OCI-LY1 (cell line): ENCODE measurements at regions not wholly inside any gene's neighbourhood (a gene's known extent, or its start where the extent isn't known, plus 50 kb on each side); places are given as distances from the start of the nearest gene placed in this dataset.
"Not testable (repeated sequence)": the region's sequence is repeated elsewhere in the genome, so short reads cannot be mapped to it uniquely, and the experiment has no call there.

ENCODE experiments used
- H2AFZ ChIP-seq: fragments of 200-600 bp; sonication (generic), shearing (Covaris generic); 2 replicates; pipeline ENCODE4 v1.6.0; 2014; ENCODE audit warnings: antibody characterized with exemption, mild to moderate bottlenecking, low read length
- H3F3A ChIP-seq: fragments of 200-600 bp; sonication (generic), shearing (Covaris generic); 2 replicates; pipeline ENCODE4 v1.6.0; 2014; ENCODE audit warnings: mild to moderate bottlenecking, antibody characterized with exemption, low read length, moderate library complexity; ENCODE audit not compliant: insufficient read depth
- H3K27ac ChIP-seq: fragments of 200-600 bp; sonication (generic); 2 replicates; pipeline ENCODE4 v1.5.1; 2014; ENCODE audit warnings: low read length, mixed run types, mild to moderate bottlenecking, low read depth; ENCODE audit not compliant: poor library complexity, severe bottlenecking
- H3K27me3 ChIP-seq: fragments of 200-600 bp; sonication (generic); 2 replicates; pipeline ENCODE4 v1.6.0; 2014; ENCODE audit warnings: antibody characterized with exemption, mild to moderate bottlenecking, low read length, moderate library complexity; ENCODE audit not compliant: insufficient read depth
- H3K36me3 ChIP-seq: fragments of 200-600 bp; sonication (generic); 2 replicates; pipeline ENCODE4 v1.6.1; 2014; ENCODE audit warnings: mild to moderate bottlenecking, antibody characterized with exemption, low read length, moderate library complexity, mixed read lengths; ENCODE audit not compliant: insufficient read depth
- H3K4me1 ChIP-seq: fragments of 200-600 bp; sonication (generic); 2 replicates; pipeline ENCODE4 v1.5.1; 2014; ENCODE audit warnings: mild to moderate bottlenecking, low read length, moderate library complexity; ENCODE audit not compliant: insufficient read depth, severe bottlenecking
- H3K4me2 ChIP-seq: fragments of 200-600 bp; sonication (generic), shearing (Covaris generic); 2 replicates; pipeline ENCODE4 v1.6.1; 2014; ENCODE audit warnings: low read length
- H3K4me3 ChIP-seq: fragments of 200-600 bp; sonication (generic); 2 replicates; pipeline ENCODE4 v1.5.1; 2014; ENCODE audit warnings: low read length, low read depth, mild to moderate bottlenecking, mixed read lengths; ENCODE audit not compliant: poor library complexity, severe bottlenecking
- H3K79me2 ChIP-seq: fragments of 200-600 bp; shearing (Covaris generic); 2 replicates; pipeline ENCODE4 v1.6.1; 2016; ENCODE audit warnings: mixed run types, low read length, mixed read lengths; ENCODE audit not compliant: insufficient read depth
- H3K9ac ChIP-seq: fragments of 200-600 bp; sonication (generic), shearing (Covaris generic); 2 replicates; pipeline ENCODE4 v1.6.1; 2014; ENCODE audit warnings: mild to moderate bottlenecking, low read length, mixed read lengths
- H3K9me2 ChIP-seq: fragments of 200-600 bp; sonication (generic), shearing (Covaris generic); 2 replicates; pipeline ENCODE4 v1.6.1; 2014; ENCODE audit warnings: low read depth, mild to moderate bottlenecking, low read length, mixed read lengths
- H3K9me3 ChIP-seq: fragments of 200-600 bp; shearing (Covaris generic); 2 replicates; pipeline ENCODE4 v1.6.1; 2014; ENCODE audit warnings: low read length, mixed read lengths
- H4K20me1 ChIP-seq: fragments of 200-600 bp; sonication (generic), shearing (Covaris generic); 2 replicates; pipeline ENCODE4 v1.6.0; 2016; ENCODE audit warnings: mild to moderate bottlenecking, low read length; ENCODE audit not compliant: insufficient read depth
- CTCF ChIP-seq: fragments of 200-600 bp; sonication (generic), shearing (Covaris generic); IDR thresholded peaks from 2 replicates; pipeline ENCODE4 v1.5.1; 2017; ENCODE audit warnings: mild to moderate bottlenecking, antibody characterized with exemption, low read length, moderate library complexity, mixed read lengths
- EZH2 ChIP-seq: fragments of 200-600 bp; sonication (generic), shearing (Covaris generic); IDR thresholded peaks from 2 replicates; pipeline ENCODE4 v1.8.0; 2017; ENCODE audit warnings: borderline replicate concordance, mixed run types, mild to moderate bottlenecking, antibody characterized with exemption, low read length, moderate library complexity, mixed read lengths

GRCh38 chr6:27693766-27694546 lies 218.2 kb downstream of the OR2B2 start:
- H3K4me3 ChIP-seq: peak overlapping the region; percentile 93
- peak overlapping the region; percentile 85 for H3K27ac ChIP-seq
- no peaks in the 10 kb centered on the region for H3K9me3 ChIP-seq
- no peaks in the 10 kb centered on the region for H3K79me2 ChIP-seq
- H3K9ac ChIP-seq: peak overlapping the region; percentile 96
- H3K4me1 ChIP-seq: peaks cover 21% of the 10 kb centered on the region
- H3K36me3 ChIP-seq: no peaks in the 10 kb centered on the region; the same call in 1 of the 2 replicates
- H3K4me2 ChIP-seq: peak overlapping the region; percentile 88
- TF ChIP-seq EZH2 (no peak), CTCF (no peak)
- peak overlapping the region; percentile 99 for H2AFZ ChIP-seq
- no peaks in the 10 kb centered on the region for H3K27me3 ChIP-seq
- H3K9me2 ChIP-seq: no peaks in the 10 kb centered on the region
- H3F3A ChIP-seq: peaks cover 5% of the 10 kb centered on the region; the same call in 1 of the 2 replicates
- no peaks in the 10 kb centered on the region for H4K20me1 ChIP-seq

GRCh38 chr6:27692133-27692532 lies 219.2 kb upstream of the ZNF184 start:
- H3K4me3 ChIP-seq, H4K20me1 ChIP-seq, H3K27ac ChIP-seq, H3K9me2 ChIP-seq, H3K9ac ChIP-seq, H3K79me2 ChIP-seq, H3K36me3 ChIP-seq, H3F3A ChIP-seq, H3K4me2 ChIP-seq, H3K9me3 ChIP-seq, H3K27me3 ChIP-seq, H2AFZ ChIP-seq: not testable (repeated sequence)
- peaks cover 21% of the 10 kb centered on the region for H3K4me1 ChIP-seq

GRCh38 chr6:27688014-27688586 lies 215.2 kb upstream of the ZNF184 start:
- H3K27me3 ChIP-seq: no peaks in the 10 kb centered on the region
- TF ChIP-seq CTCF (no peak), EZH2 (no peak)
- H3K4me3 ChIP-seq: peak overlapping the region; percentile 67
- H3K36me3 ChIP-seq: no peaks in the 10 kb centered on the region
- H3K9me2 ChIP-seq: no peaks in the 10 kb centered on the region
- H3K4me1 ChIP-seq: peaks cover 2% of the 10 kb centered on the region
- peak overlapping the region; percentile 62 for H3K9ac ChIP-seq
- no peaks in the 10 kb centered on the region for H3F3A ChIP-seq
- H2AFZ ChIP-seq: no peak overlapping the region
- H3K4me2 ChIP-seq: peak overlapping the region; percentile 63
- no peaks in the 10 kb centered on the region for H3K9me3 ChIP-seq
- H3K27ac ChIP-seq: peak overlapping the region; percentile 39
- H4K20me1 ChIP-seq: no peaks in the 10 kb centered on the region
- H3K79me2 ChIP-seq: no peaks in the 10 kb centered on the region
